NCI-H748 (cell line): ENCODE measurements at regions not wholly inside any gene's neighbourhood (a gene's known extent, or its start where the extent isn't known, plus 50 kb on each side); places are given as distances from the start of the nearest gene placed in this dataset.
"Not testable (repeated sequence)": the region's sequence is repeated elsewhere in the genome, so short reads cannot be mapped to it uniquely, and the experiment has no call there.

Experiments used
- DNase-seq: peaks from one replicate; lab custom pipeline; 2025; ENCODE audit not compliant: unreplicated experiment; lab: John Stamatoyannopoulos, UW

DNA sequence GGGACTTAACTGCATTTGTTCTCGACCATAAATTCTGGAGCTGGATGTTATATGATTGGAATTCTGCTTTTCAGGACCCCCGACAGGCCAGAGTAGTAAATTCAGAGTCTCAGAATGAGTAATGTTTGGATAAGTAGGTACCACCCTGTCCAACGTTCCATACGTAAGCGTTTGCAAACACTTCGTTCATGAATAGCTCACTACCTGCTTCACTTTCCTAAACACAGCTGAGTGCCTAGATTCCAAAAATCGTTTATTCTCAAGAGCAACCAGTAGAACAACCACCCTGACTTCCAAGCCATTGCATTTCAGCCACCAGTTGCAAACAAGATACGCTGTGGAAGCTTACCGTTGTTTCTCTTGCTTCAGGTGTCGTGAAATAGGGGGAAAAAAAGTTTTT is 101.3 kb upstream of the DMRT1 start:
- DNase-seq, result no peak

DNA sequence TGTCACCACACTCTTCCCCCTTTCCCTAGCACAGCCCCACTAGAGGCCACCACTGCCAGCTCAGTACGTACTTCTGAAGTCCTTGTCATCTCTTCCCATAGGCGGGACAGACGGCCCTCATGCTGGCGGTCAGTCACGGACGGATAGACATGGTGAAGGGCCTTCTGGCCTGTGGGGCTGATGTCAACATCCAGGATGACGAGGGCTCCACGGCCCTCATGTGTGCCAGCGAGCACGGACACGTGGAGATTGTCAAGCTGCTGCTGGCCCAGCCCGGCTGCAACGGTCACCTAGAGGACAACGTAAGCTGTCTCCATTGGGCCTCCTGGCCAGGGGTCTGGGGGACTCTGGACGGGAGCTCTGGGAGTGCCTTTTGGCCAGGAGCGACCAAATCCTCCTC is 99.4 kb upstream of the DMRT1 start:
- DNase-seq, result no peak

- no peak for DNase-seq
These were observed 98.4 kb upstream of the DMRT1 start for GRCh38 chr9:742914-743589.

GRCh38 chr9:744046-744712 is 97.3 kb upstream of the DMRT1 start:
- no peak for DNase-seq

DNA sequence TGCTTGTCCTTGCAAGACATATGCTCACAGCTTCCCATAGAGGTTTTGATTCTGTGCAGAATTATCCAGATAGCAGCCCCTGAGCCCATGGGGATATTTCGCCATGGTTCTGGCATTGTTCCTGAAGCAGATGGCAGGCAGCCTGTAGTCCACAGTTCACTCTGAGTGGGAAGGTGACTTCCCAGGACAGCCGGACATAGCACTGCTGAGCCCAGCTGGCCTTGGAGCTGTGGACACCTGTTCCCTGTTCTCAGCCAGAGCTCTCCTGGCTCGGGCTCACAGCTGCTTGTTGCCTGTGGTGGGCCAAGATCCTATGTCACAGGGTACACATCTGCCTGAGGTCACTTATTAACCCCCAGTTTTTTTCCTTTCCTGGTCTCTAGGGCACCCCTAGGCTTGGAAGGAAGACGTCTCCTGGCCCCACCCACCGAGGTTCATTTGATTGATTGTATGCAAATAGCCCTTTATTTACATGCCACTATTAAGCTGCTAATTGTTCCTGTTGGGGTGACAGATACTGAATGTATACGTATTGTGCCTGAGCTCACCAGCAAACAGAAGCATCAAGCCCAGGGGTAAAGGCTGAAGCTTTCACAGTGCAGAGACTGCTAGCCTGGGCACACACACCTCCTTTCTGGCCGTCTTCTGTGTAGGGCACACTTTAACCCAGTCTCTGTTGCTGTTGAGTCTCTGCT is 96.6 kb upstream of the DMRT1 start:
- no peak for DNase-seq

- no peak for DNase-seq
These were observed 95.6 kb upstream of the DMRT1 start for GRCh38 chr9:745761-746380.

- no peak for DNase-seq
These were observed 94.6 kb upstream of the DMRT1 start for GRCh38 chr9:746661-747434.

GRCh38 chr9:747567-747966 is 93.9 kb upstream of the DMRT1 start:
- DNase-seq, result no peak

DNA sequence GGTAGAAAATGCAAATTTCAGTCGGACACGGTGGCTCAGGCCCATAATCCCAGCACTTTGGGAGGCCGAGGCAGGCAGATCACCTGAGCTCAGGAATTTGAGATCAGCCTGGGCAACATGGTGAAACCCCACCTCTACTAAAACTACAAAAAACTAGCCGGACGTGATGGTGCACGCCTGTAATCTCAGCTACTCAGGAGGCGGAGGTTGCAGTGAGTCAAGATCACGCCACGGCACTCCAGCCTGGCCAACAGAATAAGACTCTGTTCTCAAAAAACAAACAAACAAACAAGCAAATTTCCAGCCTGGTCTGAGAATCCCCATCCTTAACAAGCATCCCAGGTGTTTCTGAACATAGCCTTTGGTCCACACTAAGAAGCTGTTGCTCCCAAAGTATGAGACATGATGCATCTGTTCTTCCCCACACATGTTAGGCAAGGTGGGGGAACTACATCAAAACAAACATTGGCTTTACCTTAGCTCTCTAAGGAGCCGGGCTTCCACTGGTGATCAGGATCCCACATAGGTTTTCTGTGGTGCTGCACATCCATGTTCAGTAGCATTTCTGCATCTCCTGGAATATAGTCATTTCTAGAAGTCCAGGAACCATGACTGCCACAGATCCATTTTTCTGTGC is 92.5 kb upstream of the DMRT1 start:
- DNase-seq, result no peak

DNA sequence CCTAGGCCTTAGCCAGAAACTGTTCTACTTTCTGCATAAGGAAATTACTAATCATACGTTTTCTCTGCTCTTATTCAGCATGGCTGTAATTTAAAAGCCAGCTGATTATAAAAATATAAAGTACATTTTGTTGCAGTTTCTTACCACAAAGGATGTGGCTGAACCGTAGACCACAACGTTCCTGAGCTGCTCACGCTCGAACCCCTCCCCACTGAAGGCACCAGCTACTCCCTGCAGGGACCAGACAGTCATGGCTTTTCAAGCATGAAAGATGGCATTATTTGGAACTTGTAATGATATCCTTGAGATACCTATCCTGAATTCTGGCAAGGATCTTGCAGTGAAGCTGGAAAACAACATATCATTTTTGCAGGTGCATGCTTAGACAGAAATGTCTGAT is 91.8 kb upstream of the DMRT1 start:
- no peak for DNase-seq

DNA sequence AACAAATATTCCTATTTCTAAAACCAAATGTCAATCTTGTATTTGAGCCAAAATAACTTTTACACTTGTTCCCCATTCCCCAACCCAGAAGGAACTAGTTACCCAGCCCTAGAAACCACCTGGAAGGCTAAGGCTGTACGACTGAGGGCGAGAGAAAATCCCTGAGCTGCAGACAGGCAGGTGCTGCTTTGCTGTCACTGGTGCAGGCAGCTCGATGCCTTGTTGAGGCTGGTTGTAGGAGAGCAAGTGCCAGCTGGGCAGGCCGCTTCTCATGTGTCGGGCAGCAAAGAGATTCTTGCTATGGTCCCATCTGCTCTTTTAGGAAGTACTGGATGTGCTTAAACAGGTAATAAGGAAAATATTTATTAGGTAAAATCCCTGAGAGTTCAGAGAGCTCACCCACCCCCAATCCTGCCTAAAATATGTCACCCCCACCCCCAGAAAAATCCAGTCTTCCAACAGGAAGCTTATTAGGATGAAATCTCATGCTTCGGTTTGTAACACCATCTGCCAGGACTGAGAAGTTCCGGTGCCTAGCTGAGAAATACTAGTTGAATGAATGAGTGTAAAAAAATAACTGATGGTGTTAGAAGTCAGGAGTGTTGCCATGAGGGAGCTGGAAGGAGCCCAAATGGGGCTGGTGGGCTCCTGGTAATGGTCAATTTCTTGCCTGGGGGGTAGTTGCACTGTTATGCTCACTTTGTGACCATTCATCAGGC is 91.1 kb upstream of the DMRT1 start:
- no peak for DNase-seq

DNA sequence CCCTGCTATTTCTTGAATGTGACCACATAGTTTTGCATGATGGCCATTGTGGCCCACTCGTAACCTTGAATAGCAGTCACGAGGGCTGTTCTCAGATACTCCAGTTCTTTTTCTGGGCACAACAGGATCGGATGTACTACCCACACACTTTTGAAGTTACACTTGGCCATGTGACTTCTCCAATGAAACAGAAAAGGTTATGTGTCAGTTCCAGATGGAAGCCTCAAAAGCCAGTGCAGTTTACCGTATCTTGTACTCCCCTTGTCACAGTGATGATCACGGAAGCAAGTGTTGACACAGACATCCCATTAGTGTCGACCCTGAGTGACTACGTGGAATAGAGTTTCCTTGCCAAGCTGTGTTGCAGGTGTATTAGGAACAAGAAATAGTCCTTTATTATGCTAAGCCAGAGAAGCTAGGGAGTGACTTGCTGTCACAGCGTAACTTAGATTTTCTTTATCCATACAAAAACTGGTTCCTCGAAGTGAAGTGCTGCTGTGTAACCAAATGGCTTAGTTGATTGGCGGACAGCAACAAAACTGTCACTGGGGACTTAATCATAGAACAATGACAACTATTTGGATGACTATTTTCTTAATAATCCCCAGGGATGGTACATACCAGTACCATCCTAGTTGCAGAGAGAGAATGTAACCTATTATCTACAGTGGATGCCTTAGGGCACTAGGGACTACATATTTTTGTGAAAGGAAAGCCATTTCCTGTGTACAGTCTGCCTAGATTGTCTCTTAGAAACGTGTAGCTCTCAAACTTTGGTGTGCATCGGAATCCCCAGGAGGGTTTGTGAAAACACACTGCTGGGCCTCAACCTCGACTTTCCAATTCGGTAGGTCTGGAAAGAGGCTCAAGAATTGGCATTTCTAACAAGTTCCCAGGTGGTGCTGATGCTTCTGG is 90.1 kb upstream of the DMRT1 start:
- no peak for DNase-seq

DNA sequence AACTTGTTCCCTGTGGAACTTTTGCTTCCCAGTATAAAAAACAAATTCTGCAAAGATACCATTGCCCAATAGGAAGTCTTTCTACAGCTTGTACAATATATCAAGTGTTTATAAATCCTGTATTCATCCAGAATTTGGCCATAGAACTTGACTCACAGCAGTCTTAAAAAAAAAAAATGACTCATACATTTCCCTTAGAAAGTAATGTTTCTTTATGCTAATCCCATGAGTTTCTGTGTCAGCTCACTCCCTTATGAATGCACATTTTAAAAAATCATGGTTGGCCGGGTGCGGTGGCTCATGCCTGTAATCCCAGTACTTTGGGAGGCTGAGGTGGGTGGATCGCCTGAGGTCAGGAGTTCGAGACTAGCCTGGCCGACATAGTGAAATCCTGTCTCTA is 89.3 kb upstream of the DMRT1 start:
- DNase-seq, result no peak

DNA sequence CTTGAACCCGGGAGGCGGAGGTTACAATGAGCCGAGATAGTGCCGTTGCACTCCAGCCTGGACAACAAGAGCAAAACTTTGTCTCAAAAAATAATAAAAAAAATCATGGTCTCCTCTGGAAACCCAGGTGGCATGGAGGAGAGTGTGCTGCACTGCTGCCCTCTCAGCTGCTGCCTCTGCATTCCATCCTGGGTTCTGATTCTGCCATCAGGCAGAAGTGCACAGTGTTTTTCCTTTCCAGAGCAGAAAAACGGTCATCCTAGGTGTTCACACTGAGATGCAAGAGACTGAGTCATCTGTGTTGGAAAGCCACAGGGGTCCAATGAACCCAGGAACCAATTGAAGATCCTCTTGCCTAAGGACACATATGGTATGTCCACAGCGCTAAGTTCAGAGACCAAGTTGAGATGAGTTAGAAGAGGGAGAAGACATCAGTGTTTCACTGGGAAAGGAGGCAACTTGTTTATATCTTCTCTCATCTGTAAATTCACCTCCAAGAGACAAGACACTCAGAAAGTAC is 88.8 kb upstream of the DMRT1 start:
- DNase-seq, result no peak

GRCh38 chr9:753734-754133 is 87.8 kb upstream of the DMRT1 start:
- not testable (repeated sequence) for DNase-seq

DNA sequence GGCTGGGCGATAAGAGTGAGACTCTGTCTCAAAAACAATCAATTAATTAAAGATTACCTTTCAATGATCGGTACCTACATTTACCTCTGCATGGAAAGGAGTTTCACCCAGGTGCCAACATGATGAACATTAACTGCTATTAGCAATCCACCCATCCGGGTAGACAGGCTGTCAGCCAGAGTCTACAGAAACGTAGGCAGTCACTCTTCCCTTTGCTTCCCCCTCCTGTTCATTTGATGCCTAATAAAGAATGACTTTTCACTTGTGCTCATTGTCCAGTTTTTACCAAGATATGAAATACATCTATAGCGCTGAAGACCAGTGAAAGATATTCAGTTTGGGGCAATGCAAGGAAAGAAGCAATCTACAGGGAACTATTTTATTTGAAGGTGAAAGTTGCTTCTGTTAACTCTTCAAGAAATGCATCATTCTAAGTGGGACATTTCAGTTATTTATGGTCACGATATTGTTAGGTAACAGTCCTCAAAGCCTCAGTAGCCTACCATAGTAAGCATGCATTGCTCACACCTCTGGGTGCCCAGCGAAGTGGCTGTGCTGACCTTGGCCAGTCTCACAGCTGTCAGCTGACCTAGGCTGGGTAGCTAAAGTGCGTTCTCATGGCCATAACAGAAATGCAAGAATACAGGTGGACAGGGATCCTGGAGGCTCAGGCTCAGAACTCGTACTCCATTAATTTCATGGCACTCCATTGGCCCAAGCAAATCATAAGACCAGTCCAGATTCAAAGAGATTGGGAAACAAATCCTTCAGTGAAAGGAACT is 87.2 kb upstream of the DMRT1 start:
- DNase-seq, result no peak

- DNase-seq, result no peak
These were observed 85.8 kb upstream of the DMRT1 start for GRCh38 chr9:755454-756381.
